ENCODE measurements at regions not wholly inside any gene's neighbourhood (a gene's known extent, or its start where the extent isn't known, plus 50 kb on each side); places are given as distances from the start of the nearest gene placed in this dataset.

GRCh38 chr6:121835662-121836061, 400.2 kb downstream of the GJA1 start:
- ChIA-PET CTCF (ENCODE audit: low intra/inter-chr PET ratio, low total read pairs) (no interaction called here), POLR2A (no interaction called here)
- WGBS (ENCODE audit: low lambda C conversion rate), result 15% methylated on average over 2 of the region's 2 CpGs
- ATAC-seq (no peak), FAIRE-seq (no peak), DNase-seq (ENCODE audit: low spot score) (no peak)
- H3K4me3 ChIP-seq (replicated peaks in 1 of 3; ENCODE audit: insufficient read depth in 1 of 3, low read depth in 2 of 3, low read length in 3 of 3), result no peak overlapping the region
- no peaks in the 10 kb centered on the region for H3K4me1 ChIP-seq (ENCODE audit: insufficient read depth, low read length)
- no peak overlapping the region for H3K9ac ChIP-seq (ENCODE audit: insufficient read depth, low read depth, low read length)
- no peak overlapping the region for H2AFZ ChIP-seq (ENCODE audit: low read length)
- TF ChIP-seq XRCC5 (optimal IDR thresholded peaks at IDR 0.05; ENCODE audit: low read length), result no peak
- 0 out of 2 replicates have a peak, but pooled peaks have one; percentile 4 for TF ChIP-seq ATF7 (IDR thresholded peaks at IDR 0.05)
- TF ChIP-seq ATF7 (CRISPR knock-in tag; IDR thresholded peaks at IDR 0.05), result no peak
- H3K4me2 ChIP-seq (ENCODE audit: low read depth, low read length), result no peak overlapping the region
- no peaks in the 10 kb centered on the region for H3K27me3 ChIP-seq (ENCODE audit: control insufficient read depth in 1 of 2, insufficient read depth in 2 of 2, low read length in 2 of 2)
- in situ Hi-C loops (cut with HindIII; ENCODE audit: extremely low pct_ligation_motif_present, low pct_unique_long_range_greater_than_20kb) (no loop called here), intact Hi-C loops (cut with micrococcal nuclease; ENCODE audit: unreplicated experiment) (no loop called here)
- H3K27ac ChIP-seq (ENCODE audit: extremely low read length, insufficient read depth, low read length), result no peak overlapping the region
- no peaks in the 10 kb centered on the region for H3K79me2 ChIP-seq (ENCODE audit: insufficient read depth, low read length)
- H3K9me3 ChIP-seq (ENCODE audit: low read length), result no peaks in the 10 kb centered on the region
- BruUV-seq (replicated peaks), result no TSS peak
- no peaks in the 10 kb centered on the region for H4K20me1 ChIP-seq (ENCODE audit: insufficient read depth, low read length)
- no peaks in the 10 kb centered on the region for H3K36me3 ChIP-seq (replicated peaks in 1 of 2; ENCODE audit: control insufficient read depth in 1 of 2, insufficient read depth in 2 of 2, low read length in 2 of 2)

GRCh38 chr6:121837545-121838229, 402.2 kb downstream of the GJA1 start:
- no peak for FAIRE-seq
- ChIA-PET POLR2A (no interaction called here), CTCF (ENCODE audit: low intra/inter-chr PET ratio, low total read pairs) (no interaction called here)
- ATAC-seq, result no peak
- Histone ChIP-seq H3K79me2 (ENCODE audit: insufficient read depth, low read length) (no peaks in the 10 kb centered on the region), H3K4me1 (ENCODE audit: insufficient read depth, low read length) (no peaks in the 10 kb centered on the region), H3K36me3 (replicated peaks in 1 of 2; ENCODE audit: control insufficient read depth in 1 of 2, insufficient read depth in 2 of 2, low read length in 2 of 2) (no peaks in the 10 kb centered on the region), H2AFZ (ENCODE audit: low read length) (no peak overlapping the region), H3K27me3 (ENCODE audit: control insufficient read depth in 1 of 2, insufficient read depth in 2 of 2, low read length in 2 of 2) (no peaks in the 10 kb centered on the region), H3K9me3 (ENCODE audit: low read length) (no peaks in the 10 kb centered on the region), H4K20me1 (ENCODE audit: insufficient read depth, low read length) (no peaks in the 10 kb centered on the region), H3K4me2 (ENCODE audit: low read depth, low read length) (no peak overlapping the region), H3K4me3 (replicated peaks in 1 of 3; ENCODE audit: insufficient read depth in 1 of 3, low read depth in 2 of 3, low read length in 3 of 3) (no peak overlapping the region), H3K27ac (ENCODE audit: extremely low read length, insufficient read depth, low read length) (no peak overlapping the region), H3K9ac (ENCODE audit: insufficient read depth, low read depth, low read length) (no peak overlapping the region)
- 2% methylated on average over 4 of the region's 4 CpGs for WGBS (ENCODE audit: low lambda C conversion rate)
- in situ Hi-C loops (cut with HindIII; ENCODE audit: extremely low pct_ligation_motif_present, low pct_unique_long_range_greater_than_20kb) (no loop called here), intact Hi-C loops (cut with micrococcal nuclease; ENCODE audit: unreplicated experiment) (no loop called here)
- no peak for DNase-seq (ENCODE audit: low spot score)
- BruUV-seq (replicated peaks), result no TSS peak
- TF ChIP-seq ZBTB10 (CRISPR knock-in tag; IDR thresholded peaks at IDR 0.05; ENCODE audit: borderline replicate concordance) (no peak), SNAI1 (CRISPR knock-in tag; IDR thresholded peaks at IDR 0.05; ENCODE audit: borderline replicate concordance) (no peak), ZSCAN25 (CRISPR knock-in tag; IDR thresholded peaks at IDR 0.05) (no peak), MLXIP (CRISPR knock-in tag; IDR thresholded peaks at IDR 0.05; ENCODE audit: borderline replicate concordance) (no peak), ATM (IDR thresholded peaks at IDR 0.05; ENCODE audit: borderline replicate concordance) (no peak), ZNF597 (CRISPR knock-in tag; IDR thresholded peaks at IDR 0.05) (no peak), ZBTB14 (CRISPR knock-in tag; IDR thresholded peaks at IDR 0.05) (no peak)
